ENCODE measurements at regions not wholly inside any gene's neighbourhood (a gene's known extent, or its start where the extent isn't known, plus 50 kb on each side); places are given as distances from the start of the nearest gene placed in this dataset.
A peak's percentile ranks its signal among the peaks of the same experiment; 100 is the strongest.

DNA sequence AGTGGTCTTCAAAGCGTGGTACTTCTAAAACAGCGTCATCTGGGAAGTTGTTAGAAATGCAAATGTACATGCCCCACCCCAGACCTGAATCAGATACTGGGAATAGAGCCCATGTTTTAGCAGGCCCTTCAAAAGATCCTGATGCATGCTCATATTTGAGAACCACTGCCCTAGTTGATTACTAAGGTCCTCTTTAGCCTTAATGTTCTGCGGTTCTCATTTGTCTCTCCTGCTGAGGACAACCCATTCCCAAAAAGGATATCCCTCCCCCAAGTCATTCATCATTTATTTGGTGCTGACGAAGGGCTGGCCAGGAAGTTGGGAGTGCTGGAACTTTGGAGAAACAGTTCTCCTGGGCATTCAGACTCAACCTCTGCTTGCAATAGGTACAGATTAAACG is 92.4 kb upstream of the RALGPS2 start:
- Mint-ChIP-seq H3K27ac (ENCODE audit: low read depth, unreplicated experiment) (peak overlapping the region; percentile 57), H3K4me3 (ENCODE audit: unreplicated experiment) (no peak overlapping the region), H3K9me3 (ENCODE audit: unreplicated experiment) (no peaks in the 10 kb centered on the region), H3K36me3 (ENCODE audit: insufficient read depth, unreplicated experiment) (no peaks in the 10 kb centered on the region), H3K4me1 (ENCODE audit: insufficient read depth, unreplicated experiment) (peaks cover 33% of the 10 kb centered on the region), H3K27me3 (ENCODE audit: insufficient read depth, unreplicated experiment) (no peaks in the 10 kb centered on the region)
- no TSS peak for BruUV-seq (replicated peaks)
- DNase-seq (ENCODE audit: unreplicated experiment) = peak; percentile 47
- POLR2A ChIA-PET = interaction anchor here (1.1 to 1.3 kb wide), 3 partner anchors 10 to 94 kb away, joined by 4 to 6 read pairs (median 5); no protein-coding TSS in a partner anchor
- intact Hi-C loops (cut with micrococcal nuclease) = loop anchor here (1.0 kb wide), 1 partner anchor 93 kb away; the partner anchor contains the start of gene RALGPS2
- CTCF ChIA-PET = interaction anchor here (0.7 to 1.0 kb wide), 2 partner anchors 333 to 941 kb away, joined by 3 to 5 read pairs; no protein-coding TSS in a partner anchor
- TF ChIP-seq, protein P1, sequence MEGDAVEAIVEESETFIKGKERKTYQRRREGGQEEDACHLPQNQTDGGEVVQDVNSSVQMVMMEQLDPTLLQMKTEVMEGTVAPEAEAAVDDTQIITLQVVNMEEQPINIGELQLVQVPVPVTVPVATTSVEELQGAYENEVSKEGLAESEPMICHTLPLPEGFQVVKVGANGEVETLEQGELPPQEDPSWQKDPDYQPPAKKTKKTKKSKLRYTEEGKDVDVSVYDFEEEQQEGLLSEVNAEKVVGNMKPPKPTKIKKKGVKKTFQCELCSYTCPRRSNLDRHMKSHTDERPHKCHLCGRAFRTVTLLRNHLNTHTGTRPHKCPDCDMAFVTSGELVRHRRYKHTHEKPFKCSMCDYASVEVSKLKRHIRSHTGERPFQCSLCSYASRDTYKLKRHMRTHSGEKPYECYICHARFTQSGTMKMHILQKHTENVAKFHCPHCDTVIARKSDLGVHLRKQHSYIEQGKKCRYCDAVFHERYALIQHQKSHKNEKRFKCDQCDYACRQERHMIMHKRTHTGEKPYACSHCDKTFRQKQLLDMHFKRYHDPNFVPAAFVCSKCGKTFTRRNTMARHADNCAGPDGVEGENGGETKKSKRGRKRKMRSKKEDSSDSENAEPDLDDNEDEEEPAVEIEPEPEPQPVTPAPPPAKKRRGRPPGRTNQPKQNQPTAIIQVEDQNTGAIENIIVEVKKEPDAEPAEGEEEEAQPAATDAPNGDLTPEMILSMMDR (IDR thresholded peaks at IDR 0.05; ENCODE audit: unreplicated experiment) = no peak

DNA sequence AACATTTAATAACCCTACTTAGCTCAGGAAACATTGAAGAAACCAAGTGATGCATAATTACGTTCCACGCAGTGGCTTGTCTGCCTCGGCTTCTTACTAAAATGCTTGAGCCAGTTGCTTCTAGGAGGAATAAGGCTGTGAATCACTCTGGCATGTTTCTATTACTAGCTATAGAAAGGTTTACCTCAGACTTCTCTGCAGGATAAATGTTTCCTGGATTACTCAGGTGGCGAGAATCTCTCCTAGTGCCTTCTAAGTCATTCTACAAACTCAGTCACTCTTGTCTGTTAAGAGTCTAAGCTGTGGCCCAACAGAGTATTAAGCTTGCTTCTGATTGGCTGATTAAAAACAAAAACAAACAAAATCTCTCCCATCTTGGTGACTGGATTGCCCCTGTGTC is 92.0 kb upstream of the RALGPS2 start:
- Mint-ChIP-seq H3K36me3 (ENCODE audit: insufficient read depth, unreplicated experiment) (no peaks in the 10 kb centered on the region), H3K4me3 (ENCODE audit: unreplicated experiment) (no peak overlapping the region), H3K27ac (ENCODE audit: low read depth, unreplicated experiment) (peak overlapping the region; percentile 57), H3K27me3 (ENCODE audit: insufficient read depth, unreplicated experiment) (no peaks in the 10 kb centered on the region), H3K9me3 (ENCODE audit: unreplicated experiment) (no peaks in the 10 kb centered on the region), H3K4me1 (ENCODE audit: insufficient read depth, unreplicated experiment) (peaks cover 33% of the 10 kb centered on the region)
- intact Hi-C loops (cut with micrococcal nuclease) = no loop called here
- POLR2A ChIA-PET = interaction anchor here (1.0 to 1.3 kb wide), 4 partner anchors 10 to 94 kb away, joined by 3 to 6 read pairs (median 4); partner anchors contain the start of gene RALGPS2
- DNase-seq (ENCODE audit: unreplicated experiment) = peak; percentile 64
- no TSS peak for BruUV-seq (replicated peaks)
- TF ChIP-seq, protein P1 (IDR thresholded peaks at IDR 0.05; ENCODE audit: unreplicated experiment) = no peak
- CTCF ChIA-PET = interaction anchor here (0.7 to 1.2 kb wide), 5 partner anchors 15 to 941 kb away, joined by 3 to 5 read pairs (median 3); no protein-coding TSS in a partner anchor

DNA sequence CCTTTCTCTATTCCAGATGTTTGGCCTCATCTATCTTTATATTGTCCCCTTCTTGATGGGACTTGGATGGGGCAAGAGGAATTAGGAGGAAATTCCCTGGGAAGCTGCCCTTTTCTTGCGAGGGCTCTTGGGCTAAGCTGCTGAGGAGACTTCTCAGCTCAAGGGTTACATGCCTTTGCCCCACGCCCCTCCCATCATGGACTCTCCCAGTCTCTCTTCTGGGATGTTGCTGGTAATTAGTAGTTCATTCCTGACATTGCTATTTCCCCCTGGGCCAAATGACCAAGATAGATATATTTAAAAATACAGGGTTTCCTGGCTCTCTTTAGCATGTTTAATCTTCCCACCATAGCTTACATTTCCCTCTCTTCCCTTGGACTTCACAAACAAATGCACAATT is 90.6 kb upstream of the RALGPS2 start:
- H3K4me3 Mint-ChIP-seq (ENCODE audit: unreplicated experiment) = no peak overlapping the region
- DNase-seq (ENCODE audit: unreplicated experiment) = no peak
- TF ChIP-seq, protein P1 (IDR thresholded peaks at IDR 0.05; ENCODE audit: unreplicated experiment) = no peak
- ChIA-PET POLR2A (interaction anchor here (0.9 kb wide), 1 partner anchor 18 kb away, joined by 3 read pairs; no protein-coding TSS in a partner anchor), CTCF (interaction anchor here (0.6 to 1.9 kb wide), 4 partner anchors 12 to 367 kb away, joined by 3 to 6 read pairs (median 4); no protein-coding TSS in a partner anchor)
- intact Hi-C loops (cut with micrococcal nuclease) = no loop called here
- H3K27me3 Mint-ChIP-seq (ENCODE audit: insufficient read depth, unreplicated experiment) = no peaks in the 10 kb centered on the region
- no peaks in the 10 kb centered on the region for H3K36me3 Mint-ChIP-seq (ENCODE audit: insufficient read depth, unreplicated experiment)
- BruUV-seq (replicated peaks) = no TSS peak
- no peaks in the 10 kb centered on the region for H3K9me3 Mint-ChIP-seq (ENCODE audit: unreplicated experiment)
- H3K27ac Mint-ChIP-seq (ENCODE audit: low read depth, unreplicated experiment) = no peak overlapping the region
- peaks cover 36% of the 10 kb centered on the region for H3K4me1 Mint-ChIP-seq (ENCODE audit: insufficient read depth, unreplicated experiment)

DNA sequence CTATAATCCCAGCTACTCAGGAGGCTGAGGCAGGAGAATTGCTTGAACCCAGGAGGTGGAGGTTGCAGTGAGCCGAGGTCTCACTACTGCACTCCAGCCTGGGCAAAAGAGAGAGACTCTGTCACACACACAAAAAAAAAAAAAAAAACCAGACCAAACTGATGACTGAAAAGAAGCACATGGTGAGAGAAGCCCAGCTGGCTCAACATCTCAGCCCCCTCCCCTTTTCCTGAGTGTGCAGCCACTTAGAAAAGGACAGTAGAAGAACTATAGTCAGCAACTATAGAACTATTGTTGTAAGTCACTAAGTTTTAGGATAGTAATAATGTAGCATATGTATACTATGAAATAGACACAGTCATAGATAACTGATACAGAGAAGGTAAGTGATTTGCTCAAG is 87.2 kb upstream of the RALGPS2 start:
- no peak for DNase-seq (ENCODE audit: unreplicated experiment)
- BruUV-seq (replicated peaks) = no TSS peak
- TF ChIP-seq, protein P1 (IDR thresholded peaks at IDR 0.05; ENCODE audit: unreplicated experiment) = no peak
- Mint-ChIP-seq H3K9me3 (ENCODE audit: unreplicated experiment) (no peaks in the 10 kb centered on the region), H3K4me3 (ENCODE audit: unreplicated experiment) (no peak overlapping the region), H3K4me1 (ENCODE audit: insufficient read depth, unreplicated experiment) (peaks cover 17% of the 10 kb centered on the region), H3K27me3 (ENCODE audit: insufficient read depth, unreplicated experiment) (no peaks in the 10 kb centered on the region), H3K36me3 (ENCODE audit: insufficient read depth, unreplicated experiment) (no peaks in the 10 kb centered on the region), H3K27ac (ENCODE audit: low read depth, unreplicated experiment) (no peak overlapping the region)
- POLR2A ChIA-PET = no interaction called here
- intact Hi-C loops (cut with micrococcal nuclease) = no loop called here
- CTCF ChIA-PET = interaction anchor here (0.6 to 1.3 kb wide), 5 partner anchors 11 to 364 kb away, joined by 3 to 8 read pairs (median 3); no protein-coding TSS in a partner anchor
